Hematopoietic multipotent progenitor cell treated with erythropoietin and hydrocortisone succinate and interleukin-3 and kit ligand, for 8 days (in vitro differentiated cells): ENCODE measurements at regions not wholly inside any gene's neighbourhood (a gene's known extent, or its start where the extent isn't known, plus 50 kb on each side); places are given as distances from the start of the nearest gene placed in this dataset.
A peak's percentile ranks its signal among the peaks of the same experiment; 100 is the strongest.
"Not testable (repeated sequence)": the region's sequence is repeated elsewhere in the genome, so short reads cannot be mapped to it uniquely, and the experiment has no call there.

Experiments
- DNase-seq: peaks from one replicate; pipeline ENCODE4 v3.0.0-alpha.2; 2015

- DNase-seq: no peak
These were observed 833.1 kb upstream of the CRIM1 start for GRCh38 chr2:35522450-35522849.

DNA sequence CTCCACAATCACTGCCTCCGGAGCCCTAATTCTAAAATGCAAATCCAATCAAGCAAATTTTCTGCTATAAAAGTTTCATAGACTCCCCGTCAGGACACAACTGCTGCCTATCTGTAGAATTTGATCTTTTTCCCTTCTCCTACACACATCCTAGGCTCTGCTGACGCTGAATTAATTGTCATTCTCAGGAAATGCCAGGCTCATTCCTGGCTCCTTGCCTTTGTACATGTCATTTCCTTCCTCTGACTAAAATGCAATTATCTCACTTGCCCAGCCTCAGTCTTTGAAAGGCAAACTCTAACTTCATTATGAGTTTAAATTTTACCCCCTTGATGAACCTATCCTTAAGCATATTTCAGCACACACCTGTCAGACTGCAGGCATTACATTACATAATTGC lies 844.9 kb upstream of the CRIM1 start:
- no peak for DNase-seq

- DNase-seq: no peak
These were observed 847.0 kb upstream of the CRIM1 start for GRCh38 chr2:35508601-35509000.

GRCh38 chr2:35504419-35504818 lies 851.2 kb upstream of the CRIM1 start:
- no peak for DNase-seq

DNA sequence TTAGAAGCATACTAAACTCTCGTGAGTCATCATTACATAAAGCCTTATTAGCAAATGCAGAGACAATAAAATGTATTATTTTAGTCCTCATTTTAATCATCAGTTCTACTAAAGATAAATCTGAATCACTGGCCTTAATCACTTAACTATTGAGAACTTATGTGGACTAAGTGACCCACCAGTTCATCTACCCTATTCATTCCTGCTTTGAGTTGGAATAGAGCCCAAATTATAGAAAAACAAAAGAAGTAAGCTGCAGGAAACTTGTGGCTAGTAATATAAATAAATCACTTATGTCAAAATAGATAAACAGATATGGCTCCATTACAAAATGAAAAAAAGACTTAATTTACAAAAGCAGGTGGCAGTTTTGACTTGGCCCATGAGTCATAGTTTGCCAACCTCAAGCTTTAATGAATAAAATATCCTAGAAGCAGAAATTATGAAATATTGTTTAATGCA lies 851.8 kb upstream of the CRIM1 start:
- DNase-seq: no peak

GRCh38 chr2:35503311-35503710 lies 852.3 kb upstream of the CRIM1 start:
- DNase-seq: no peak

DNA sequence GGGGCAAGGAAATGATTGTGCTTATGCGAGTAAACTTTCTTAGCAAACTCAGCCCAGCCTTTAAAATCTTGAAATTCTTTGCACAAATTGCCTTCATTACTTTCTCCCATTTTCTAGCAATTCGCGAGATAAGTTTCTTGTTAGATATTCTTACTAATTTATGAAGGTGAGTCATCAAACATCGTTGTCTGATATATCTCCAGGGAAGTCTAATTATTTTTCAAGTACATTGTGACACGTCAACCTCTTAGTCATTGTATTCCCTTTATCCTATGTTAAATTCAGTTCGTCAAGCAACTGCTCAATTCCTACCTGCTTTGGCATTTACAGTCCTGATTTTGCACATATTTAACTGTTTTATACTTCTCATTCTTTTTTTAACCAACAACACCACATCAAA lies 854.5 kb upstream of the CRIM1 start:
- DNase-seq: no peak

GRCh38 chr2:35496022-35496421 lies 859.6 kb upstream of the CRIM1 start:
- no peak for DNase-seq

GRCh38 chr2:35495182-35495581 lies 860.4 kb upstream of the CRIM1 start:
- no peak for DNase-seq

DNA sequence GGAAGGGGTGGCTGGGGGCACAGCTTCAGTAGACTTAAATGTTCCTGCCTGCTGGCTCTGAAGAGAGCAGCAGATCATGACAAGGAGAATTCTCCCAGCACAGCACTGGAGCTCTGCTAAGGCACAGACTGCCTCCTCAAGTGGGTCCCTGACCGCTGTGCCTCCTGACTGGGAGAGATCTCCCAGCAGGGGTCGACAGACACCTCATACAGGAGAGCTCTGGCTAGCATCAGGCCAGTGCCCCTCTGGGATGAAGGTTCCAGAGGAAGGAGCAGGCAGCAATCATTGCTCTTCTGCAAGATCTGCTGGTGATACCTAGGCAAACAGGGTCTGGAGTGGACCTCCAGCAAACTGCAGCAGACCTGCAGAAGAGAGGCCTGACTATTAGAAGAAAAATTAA lies 877.5 kb upstream of the CRIM1 start:
- DNase-seq: not testable (repeated sequence)

- no peak for DNase-seq
These were observed 887.3 kb upstream of the CRIM1 start for GRCh38 chr2:35468245-35468644.

- DNase-seq: no peak
These were observed 891.6 kb upstream of the CRIM1 start for GRCh38 chr2:35463805-35464596.

GRCh38 chr2:35462226-35462998 lies 893.2 kb upstream of the CRIM1 start:
- DNase-seq: no peak

GRCh38 chr2:35461406-35461805 lies 894.2 kb upstream of the CRIM1 start:
- no peak for DNase-seq

- no peak for DNase-seq
These were observed 900.5 kb upstream of the CRIM1 start for GRCh38 chr2:35454966-35455638.

DNA sequence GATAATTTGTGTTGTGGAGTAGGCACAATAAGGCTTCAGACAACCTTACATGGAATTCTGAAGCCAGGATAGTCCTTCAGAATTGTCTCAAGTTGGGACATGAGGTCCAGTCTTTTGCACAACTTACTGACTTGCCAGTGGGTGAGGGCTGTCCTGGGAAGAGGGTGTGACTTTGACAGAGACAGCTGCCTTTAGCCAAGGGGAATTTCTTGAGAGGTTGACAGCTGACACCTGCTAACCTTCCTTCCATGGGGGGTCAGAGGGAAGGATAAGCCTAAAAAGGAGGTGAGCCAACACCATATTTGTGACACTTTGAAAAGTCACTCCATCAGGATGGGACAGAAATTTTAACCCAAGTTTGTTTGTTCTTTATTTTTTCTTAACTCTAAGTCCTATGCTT lies 907.8 kb upstream of the CRIM1 start:
- DNase-seq: no peak

DNA sequence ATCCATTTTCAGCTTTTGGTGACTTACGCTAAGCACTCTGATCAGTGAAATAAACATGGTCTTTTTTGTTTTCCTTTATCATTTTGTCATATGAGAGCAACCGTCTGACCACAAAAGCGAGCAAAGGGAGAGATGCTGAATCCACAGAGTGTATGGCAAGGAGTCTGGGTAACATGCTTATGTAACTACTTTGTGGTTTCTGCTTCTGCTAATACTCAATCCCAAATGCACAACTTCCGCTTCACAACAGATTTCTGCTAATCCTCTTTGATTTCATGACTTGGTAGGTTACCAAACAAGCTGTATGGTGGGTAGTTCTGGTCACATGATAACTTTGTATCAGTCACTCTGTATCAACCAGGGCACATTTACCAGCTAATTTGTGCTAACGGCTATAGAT lies 908.4 kb upstream of the CRIM1 start:
- DNase-seq: peak; percentile 1

DNA sequence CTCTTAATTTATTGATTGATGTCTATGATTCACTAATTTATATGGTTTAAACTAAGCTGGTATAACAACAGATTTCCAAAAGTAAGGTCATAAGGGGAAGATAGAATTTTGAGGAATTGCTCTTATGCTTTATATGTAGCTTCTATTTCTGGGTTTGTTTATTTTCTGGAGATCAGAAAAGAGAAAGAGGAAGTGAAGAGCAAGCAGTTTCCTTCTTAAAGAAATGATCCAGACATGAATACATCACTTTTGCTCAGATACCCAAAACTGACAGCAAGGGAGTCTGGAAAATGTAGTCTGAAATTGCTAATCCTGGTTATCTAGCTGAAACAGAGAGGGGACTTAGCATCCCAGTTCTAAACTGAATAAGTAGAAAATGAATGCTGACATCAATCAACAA lies 912.5 kb upstream of the CRIM1 start:
- no peak for DNase-seq

- DNase-seq: not testable (repeated sequence)
These were observed 914.0 kb upstream of the CRIM1 start for GRCh38 chr2:35441575-35441974.

GRCh38 chr2:35440308-35440707 lies 915.3 kb upstream of the CRIM1 start:
- not testable (repeated sequence) for DNase-seq

- DNase-seq: not testable (repeated sequence)
These were observed 918.7 kb upstream of the CRIM1 start for GRCh38 chr2:35436893-35437292.

DNA sequence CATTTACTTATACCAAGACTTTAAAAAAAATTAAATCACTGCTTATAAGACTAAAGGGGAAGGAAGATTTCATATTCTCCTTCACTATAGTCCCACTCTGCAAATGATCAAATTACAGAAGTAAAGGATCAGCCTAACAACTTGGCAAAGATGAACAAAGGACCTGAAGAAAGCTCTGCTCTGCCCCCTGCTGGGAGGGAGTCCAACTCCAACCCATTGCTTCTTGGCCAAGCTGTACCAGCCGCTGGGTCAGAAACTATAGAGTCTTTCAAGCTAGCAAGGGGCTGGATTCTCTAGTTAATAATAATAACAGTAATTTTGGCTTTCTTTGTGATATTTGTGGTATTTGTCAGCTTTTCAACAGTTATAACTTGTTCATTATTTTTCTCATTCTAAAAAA lies 927.0 kb upstream of the CRIM1 start:
- DNase-seq: peak; percentile 28

GRCh38 chr2:35421485-35421884 lies 934.1 kb upstream of the CRIM1 start:
- DNase-seq: no peak

DNA sequence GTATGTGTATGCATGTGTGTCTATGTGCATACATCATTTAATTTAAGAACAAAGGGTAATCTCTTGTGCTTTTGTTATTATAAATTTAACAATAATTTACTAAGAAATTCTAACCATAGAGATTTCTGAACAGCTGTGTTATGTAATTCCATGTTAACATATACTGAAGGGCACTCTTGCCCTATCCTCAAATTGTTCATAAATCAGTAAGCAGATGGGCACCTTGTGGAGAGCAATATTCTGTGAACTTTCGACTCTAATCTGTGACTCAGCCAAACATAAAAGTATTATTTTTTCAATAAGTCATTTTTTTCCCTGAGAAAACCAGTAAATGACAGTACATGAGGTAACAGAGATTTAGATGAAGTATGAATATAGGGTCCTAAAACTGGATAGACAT lies 938.3 kb upstream of the CRIM1 start:
- DNase-seq: no peak
